PC-3 (cell line): ENCODE measurements at regions not wholly inside any gene's neighbourhood (a gene's known extent, or its start where the extent isn't known, plus 50 kb on each side); places are given as distances from the start of the nearest gene placed in this dataset.

Experiments
- CTCF ChIP-seq: fragments of 300-600 bp; sonication (generic); conservative IDR thresholded peaks from 2 replicates; pipeline ENCODE4 v1.5.1; 2017; ENCODE audit warnings: antibody characterized with exemption, low read depth, mild to moderate bottlenecking, low read length
- EZH2 ChIP-seq: fragments of 300-600 bp; sonication (generic); IDR thresholded peaks from one replicate; pipeline ENCODE4 v1.6.1; 2017; ENCODE audit warnings: antibody characterized with exemption, mild to moderate bottlenecking, low read length; ENCODE audit not compliant: unreplicated experiment
- EZH2phosphoT487 ChIP-seq: fragments of 300-600 bp; sonication (generic); IDR thresholded peaks from 2 replicates; pipeline ENCODE4 v1.6.1; 2018; ENCODE audit warnings: mild to moderate bottlenecking, antibody characterized with exemption, low read length, borderline replicate concordance

- TF ChIP-seq CTCF (no peak), EZH2phosphoT487 (no peak), EZH2 (no peak)
These were observed 237.8 kb downstream of the UACA start for GRCh38 chr15:70525551-70525950.
